ENCODE measurements at regions not wholly inside any gene's neighbourhood (a gene's known extent, or its start where the extent isn't known, plus 50 kb on each side); places are given as distances from the start of the nearest gene placed in this dataset.

- DNase-seq = no peak
These were observed 144.5 kb upstream of the RUNX3 start for GRCh38 chr1:25074351-25075227.

GRCh38 chr1:25073640-25074270 is 143.7 kb upstream of the RUNX3 start:
- no peak for DNase-seq

GRCh38 chr1:25072461-25072860 is 142.4 kb upstream of the RUNX3 start:
- no peak for DNase-seq

GRCh38 chr1:25068829-25069228 is 138.8 kb upstream of the RUNX3 start:
- no peak for DNase-seq

- no peak for DNase-seq
These were observed 138.2 kb upstream of the RUNX3 start for GRCh38 chr1:25068316-25068715.

GRCh38 chr1:25067518-25068251 is 137.6 kb upstream of the RUNX3 start:
- DNase-seq = no peak

- DNase-seq = no peak
These were observed 136.8 kb upstream of the RUNX3 start for GRCh38 chr1:25066731-25067517.

- no peak for DNase-seq
These were observed 136.2 kb upstream of the RUNX3 start for GRCh38 chr1:25066256-25066655.

GRCh38 chr1:25065795-25066238 is 135.7 kb upstream of the RUNX3 start:
- DNase-seq = no peak

- DNase-seq = no peak
These were observed 135.2 kb upstream of the RUNX3 start for GRCh38 chr1:25065321-25065721.

GRCh38 chr1:25064465-25065240 is 134.6 kb upstream of the RUNX3 start:
- DNase-seq = no peak

- no peak for DNase-seq
These were observed 133.7 kb upstream of the RUNX3 start for GRCh38 chr1:25063591-25064416.

GRCh38 chr1:25062621-25063255 is 132.7 kb upstream of the RUNX3 start:
- DNase-seq = no peak

GRCh38 chr1:25061261-25061995 is 131.4 kb upstream of the RUNX3 start:
- no peak for DNase-seq

GRCh38 chr1:25057188-25057587 is 127.1 kb upstream of the RUNX3 start:
- DNase-seq = no peak

GRCh38 chr1:25056536-25056935 is 126.5 kb upstream of the RUNX3 start:
- no peak for DNase-seq

- no peak for DNase-seq
These were observed 125.9 kb upstream of the RUNX3 start for GRCh38 chr1:25055961-25056360.

GRCh38 chr1:25055324-25055780 is 125.3 kb upstream of the RUNX3 start:
- no peak for DNase-seq

GRCh38 chr1:25054526-25055323 is 124.6 kb upstream of the RUNX3 start:
- DNase-seq = no peak
